Trophoblast cell (in vitro differentiated cells and primary cell): ENCODE measurements at regions not wholly inside any gene's neighbourhood (a gene's known extent, or its start where the extent isn't known, plus 50 kb on each side); places are given as distances from the start of the nearest gene placed in this dataset.

Source experiments
- DNase-seq, 2 donors: peaks; one replicate each; pipeline ENCODE4 v3.0.0-alpha.2; 2016
- H2AFZ ChIP-seq: 2 replicates; pipeline ENCODE4 v1.6.1; 2013; ENCODE audit warnings: low read length, moderate library complexity, mild to moderate bottlenecking; ENCODE audit not compliant: insufficient read depth, poor library complexity
- H2AK5ac ChIP-seq: 2 replicates; pipeline ENCODE4 v1.6.1; 2013; ENCODE audit warnings: mild to moderate bottlenecking, low read length
- H2BK120ac ChIP-seq: 2 replicates; pipeline ENCODE4 v1.6.1; 2013; ENCODE audit warnings: low read length, mild to moderate bottlenecking, moderate library complexity; ENCODE audit not compliant: insufficient read depth, poor library complexity
- H2BK12ac ChIP-seq: 2 replicates; pipeline ENCODE4 v1.6.1; 2013; ENCODE audit warnings: mild to moderate bottlenecking, low read length, moderate library complexity
- H2BK5ac ChIP-seq: 2 replicates; pipeline ENCODE4 v1.6.1; 2013; ENCODE audit warnings: low read length, low read depth, moderate library complexity, mild to moderate bottlenecking; ENCODE audit not compliant: poor library complexity
- H3K14ac ChIP-seq: 2 replicates; pipeline ENCODE4 v1.6.1; 2013; ENCODE audit warnings: mild to moderate bottlenecking, low read length
- H3K18ac ChIP-seq: 2 replicates; pipeline ENCODE4 v1.6.1; 2013; ENCODE audit warnings: mild to moderate bottlenecking, low read length
- H3K23ac ChIP-seq: 2 replicates; pipeline ENCODE4 v1.6.1; 2013; ENCODE audit warnings: low read length
- H3K27ac ChIP-seq: 2 replicates; pipeline ENCODE4 v1.5.1; 2013; ENCODE audit warnings: low read depth, mild to moderate bottlenecking, inconsistent platforms, low read length, moderate library complexity
- H3K27me3 ChIP-seq: 2 replicates; pipeline ENCODE4 v1.6.1; 2013; ENCODE audit warnings: inconsistent platforms, mild to moderate bottlenecking, low read length, moderate library complexity; ENCODE audit not compliant: insufficient read depth
- H3K36me3 ChIP-seq, 2 experiments: 1 replicate in 1 of 2; 2 replicates in 1 of 2; pipeline ENCODE4 v1.6.1; 2013; ENCODE audit warnings: low read length in 2 of 2, mild to moderate bottlenecking in 2 of 2, moderate library complexity in 1 of 2; ENCODE audit not compliant: insufficient read depth in 2 of 2, control insufficient read depth in 1 of 2
- H3K4ac ChIP-seq: 2 replicates; pipeline ENCODE4 v1.6.1; 2013; ENCODE audit warnings: low read depth, mild to moderate bottlenecking, low read length, moderate library complexity
- H3K4me1 ChIP-seq, 2 experiments: 1 replicate in 1 of 2; 2 replicates in 1 of 2; pipeline ENCODE4 v1.6.1; 2013; ENCODE audit warnings: low read length in 2 of 2, mild to moderate bottlenecking in 2 of 2, moderate library complexity in 1 of 2; ENCODE audit not compliant: insufficient read depth in 2 of 2, control insufficient read depth in 1 of 2
- H3K4me2 ChIP-seq: 2 replicates; pipeline ENCODE4 v1.6.1; 2013; ENCODE audit warnings: inconsistent platforms, mild to moderate bottlenecking, low read length, moderate library complexity
- H3K4me3 ChIP-seq: 2 replicates; pipeline ENCODE4 v1.5.1; 2013; ENCODE audit warnings: mild to moderate bottlenecking, low read depth, low read length, inconsistent platforms
- H3K79me1 ChIP-seq: one replicate; pipeline ENCODE4 v1.6.1; 2013; ENCODE audit warnings: low read length
- H3K79me2 ChIP-seq: 2 replicates; pipeline ENCODE4 v1.6.1; 2013; ENCODE audit warnings: low read length, mild to moderate bottlenecking; ENCODE audit not compliant: control insufficient read depth, insufficient read depth, poor library complexity
- H3K9ac ChIP-seq: 2 replicates; pipeline ENCODE4 v1.6.1; 2013; ENCODE audit warnings: mild to moderate bottlenecking, low read length
- H3K9me3 ChIP-seq: 2 replicates; pipeline ENCODE4 v1.6.1; 2013; ENCODE audit warnings: low read depth, mild to moderate bottlenecking, control low read depth, inconsistent platforms, low read length; ENCODE audit not compliant: insufficient read depth
- H4K12ac ChIP-seq: 2 replicates; pipeline ENCODE4 v1.6.1; 2013; ENCODE audit warnings: low read depth, mild to moderate bottlenecking, low read length, moderate library complexity
- H4K8ac ChIP-seq: 2 replicates; pipeline ENCODE4 v1.6.1; 2013; ENCODE audit warnings: low read depth, mild to moderate bottlenecking, low read length, moderate library complexity
- H4K91ac ChIP-seq: one replicate; pipeline ENCODE4 v1.6.1; 2013; ENCODE audit warnings: low read depth, mild to moderate bottlenecking, low read length, moderate library complexity
- WGBS: extraction: QIAGEN DNeasy Blood & Tissue Kit; methylation state at CpG from one replicate; pipeline ENCODE4 v1.1.7; 2013; ENCODE audit warnings: missing lambda C conversion rate; ENCODE audit not compliant: insufficient read length, insufficient coverage; ENCODE audit errors: extremely low coverage; 5-methylcytosine and 5-hydroxymethylcytosine counted together

- Histone ChIP-seq H4K12ac (no peak overlapping the region), H3K4me1 (no peaks in the 10 kb centered on the region), H2BK120ac (no peak overlapping the region), H3K36me3 (no peaks in the 10 kb centered on the region), H3K4me2 (no peak overlapping the region), H2AK5ac (no peak overlapping the region), H2AFZ (no peak overlapping the region), H3K14ac (no peak overlapping the region), H2BK5ac (no peak overlapping the region), H4K91ac (no peak overlapping the region), H3K79me2 (no peaks in the 10 kb centered on the region), H3K23ac (no peak overlapping the region), H3K18ac (no peak overlapping the region), H3K4ac (no peak overlapping the region), H3K27ac (no peak overlapping the region), H3K9ac (no peak overlapping the region), H3K4me3 (no peak overlapping the region), H3K27me3 (no peaks in the 10 kb centered on the region), H4K8ac (no peak overlapping the region), H3K9me3 (no peaks in the 10 kb centered on the region), H2BK12ac (no peak overlapping the region), H3K79me1 (no peaks in the 10 kb centered on the region)
- WGBS: no CpG with 5 or more reads among the region's 2 CpGs
- DNase-seq: no peak
Observed at GRCh38 chrX:25717122-25717521, 421.0 kb upstream of the MAGEB18 start.

GRCh38 chrX:25721564-25721963, 416.6 kb upstream of the MAGEB18 start:
- Histone ChIP-seq H2AK5ac (no peak overlapping the region), H3K79me1 (no peaks in the 10 kb centered on the region)
- DNase-seq: peak in 1 of 2 donors; percentile 16

GRCh38 chrX:25726539-25726938, 411.6 kb upstream of the MAGEB18 start:
- Histone ChIP-seq H3K9ac (no peak overlapping the region), H3K23ac (no peak overlapping the region), H2AFZ (no peak overlapping the region), H4K12ac (no peak overlapping the region), H3K4ac (no peak overlapping the region), H3K79me1 (no peaks in the 10 kb centered on the region), H3K27ac (no peak overlapping the region), H3K4me2 (no peak overlapping the region), H3K14ac (no peak overlapping the region), H2BK12ac (no peak overlapping the region), H4K91ac (no peak overlapping the region), H2AK5ac (no peak overlapping the region), H3K36me3 (no peaks in the 10 kb centered on the region), H3K18ac (no peak overlapping the region), H3K27me3 (no peaks in the 10 kb centered on the region), H3K79me2 (no peaks in the 10 kb centered on the region), H3K4me3 (no peak overlapping the region), H2BK5ac (no peak overlapping the region), H4K8ac (no peak overlapping the region), H2BK120ac (no peak overlapping the region), H3K4me1 (no peaks in the 10 kb centered on the region), H3K9me3 (no peaks in the 10 kb centered on the region)
- peak in 1 of 2 donors; percentile 27 for DNase-seq
- no CpG with 5 or more reads among the region's 1 CpG for WGBS

More at GRCh38 chrX:25721564-25721963, 416.6 kb upstream of the MAGEB18 start:
- H2BK5ac ChIP-seq: no peak overlapping the region
- no peak overlapping the region for H2BK12ac ChIP-seq
- no peak overlapping the region for H3K14ac ChIP-seq
- H3K9ac ChIP-seq: no peak overlapping the region
- no peak overlapping the region for H3K4me2 ChIP-seq
- no peaks in the 10 kb centered on the region for H3K27me3 ChIP-seq
- H3K79me2 ChIP-seq: no peaks in the 10 kb centered on the region
- WGBS: no CpG with 5 or more reads among the region's 2 CpGs
- H2AFZ ChIP-seq: no peak overlapping the region
- H2BK120ac ChIP-seq: no peak overlapping the region
- no peak overlapping the region for H4K91ac ChIP-seq
- no peak overlapping the region for H3K4ac ChIP-seq
- no peak overlapping the region for H3K18ac ChIP-seq
- no peaks in the 10 kb centered on the region for H3K36me3 ChIP-seq
- H3K9me3 ChIP-seq: no peaks in the 10 kb centered on the region
- no peak overlapping the region for H4K8ac ChIP-seq
- H3K27ac ChIP-seq: no peak overlapping the region
- H3K4me1 ChIP-seq: no peaks in the 10 kb centered on the region
- no peak overlapping the region for H4K12ac ChIP-seq
- H3K23ac ChIP-seq: no peak overlapping the region
- no peak overlapping the region for H3K4me3 ChIP-seq

- no peaks in the 10 kb centered on the region for H3K36me3 ChIP-seq
- no peaks in the 10 kb centered on the region for H3K27me3 ChIP-seq
- no peak overlapping the region for H3K4ac ChIP-seq
- no peak overlapping the region for H2BK12ac ChIP-seq
- no peak for DNase-seq
- no peak overlapping the region for H4K8ac ChIP-seq
- H3K23ac ChIP-seq: no peak overlapping the region
- H3K79me1 ChIP-seq: no peaks in the 10 kb centered on the region
- no peak overlapping the region for H2BK120ac ChIP-seq
- H3K18ac ChIP-seq: no peak overlapping the region
- H3K4me2 ChIP-seq: no peak overlapping the region
- H2AFZ ChIP-seq: no peak overlapping the region
- no peak overlapping the region for H2AK5ac ChIP-seq
- H3K9me3 ChIP-seq: no peaks in the 10 kb centered on the region
- H3K27ac ChIP-seq: no peak overlapping the region
- no peak overlapping the region for H2BK5ac ChIP-seq
- H4K12ac ChIP-seq: no peak overlapping the region
- no peak overlapping the region for H3K14ac ChIP-seq
- no peaks in the 10 kb centered on the region for H3K4me1 ChIP-seq
- no peak overlapping the region for H4K91ac ChIP-seq
- no peaks in the 10 kb centered on the region for H3K79me2 ChIP-seq
- no peak overlapping the region for H3K4me3 ChIP-seq
- no CpG with 5 or more reads among the region's 3 CpGs for WGBS
- H3K9ac ChIP-seq: no peak overlapping the region
Observed at GRCh38 chrX:25733148-25733547, 405.0 kb upstream of the MAGEB18 start.
